ENCODE measurements at regions not wholly inside any gene's neighbourhood (a gene's known extent, or its start where the extent isn't known, plus 50 kb on each side); places are given as distances from the start of the nearest gene placed in this dataset.

DNA sequence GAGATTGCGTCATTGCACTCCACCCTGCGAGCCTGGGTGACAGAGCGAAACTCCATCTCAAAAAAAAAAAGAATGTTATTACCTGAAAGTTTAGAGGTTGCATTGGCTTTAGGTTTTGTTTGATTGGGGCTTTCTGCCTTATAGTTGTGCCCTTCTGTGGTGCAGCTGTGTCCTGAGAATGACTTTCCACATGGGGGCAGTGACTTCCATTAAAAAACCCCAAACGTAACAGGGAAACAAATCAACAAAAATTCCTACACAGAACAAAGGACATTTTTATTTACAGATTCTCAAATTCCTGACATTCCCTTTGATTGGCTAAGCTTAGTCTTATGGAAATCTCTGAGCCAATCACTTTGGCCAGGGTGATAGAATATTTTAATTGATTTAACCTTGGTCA is 154.1 kb upstream of the GPR149 start:
- Histone ChIP-seq H3K27ac (ENCODE audit: low read length) (no peak overlapping the region), H3K4me2 (ENCODE audit: insufficient read depth, low read length) (no peak overlapping the region), H3K4me1 (ENCODE audit: insufficient read depth, low read length) (no peaks in the 10 kb centered on the region), H2AFZ (ENCODE audit: low read depth, low read length) (no peak overlapping the region), H4K20me1 (ENCODE audit: insufficient read depth, low read length) (no peaks in the 10 kb centered on the region), H3K4me3 (ENCODE audit: low read depth in 1 of 2, low read length in 2 of 2) (no peak overlapping the region), H3K36me3 (ENCODE audit: insufficient read depth, low read length) (no peaks in the 10 kb centered on the region), H3K9ac (ENCODE audit: low read depth, low read length) (no peak overlapping the region), H3K9me3 (ENCODE audit: insufficient read depth, low read length, severe bottlenecking) (no peaks in the 10 kb centered on the region), H3K27me3 (ENCODE audit: insufficient read depth, low read length, poor library complexity) (no peaks in the 10 kb centered on the region), H3K79me2 (ENCODE audit: insufficient read depth, low read length) (no peaks in the 10 kb centered on the region)
- no peak for DNase-seq
- no peak for ATAC-seq (ENCODE audit: insufficient read depth, low read depth)
- TF ChIP-seq, protein P1, sequence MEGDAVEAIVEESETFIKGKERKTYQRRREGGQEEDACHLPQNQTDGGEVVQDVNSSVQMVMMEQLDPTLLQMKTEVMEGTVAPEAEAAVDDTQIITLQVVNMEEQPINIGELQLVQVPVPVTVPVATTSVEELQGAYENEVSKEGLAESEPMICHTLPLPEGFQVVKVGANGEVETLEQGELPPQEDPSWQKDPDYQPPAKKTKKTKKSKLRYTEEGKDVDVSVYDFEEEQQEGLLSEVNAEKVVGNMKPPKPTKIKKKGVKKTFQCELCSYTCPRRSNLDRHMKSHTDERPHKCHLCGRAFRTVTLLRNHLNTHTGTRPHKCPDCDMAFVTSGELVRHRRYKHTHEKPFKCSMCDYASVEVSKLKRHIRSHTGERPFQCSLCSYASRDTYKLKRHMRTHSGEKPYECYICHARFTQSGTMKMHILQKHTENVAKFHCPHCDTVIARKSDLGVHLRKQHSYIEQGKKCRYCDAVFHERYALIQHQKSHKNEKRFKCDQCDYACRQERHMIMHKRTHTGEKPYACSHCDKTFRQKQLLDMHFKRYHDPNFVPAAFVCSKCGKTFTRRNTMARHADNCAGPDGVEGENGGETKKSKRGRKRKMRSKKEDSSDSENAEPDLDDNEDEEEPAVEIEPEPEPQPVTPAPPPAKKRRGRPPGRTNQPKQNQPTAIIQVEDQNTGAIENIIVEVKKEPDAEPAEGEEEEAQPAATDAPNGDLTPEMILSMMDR (IDR thresholded peaks at IDR 0.05; ENCODE audit: borderline replicate concordance, extremely low read depth, low read length, poor library complexity, severe bottlenecking): no peak
- TF ChIP-seq EZH2 (IDR thresholded peaks at IDR 0.05; ENCODE audit: borderline replicate concordance, low read depth, low read length, severe bottlenecking): no peak

DNA sequence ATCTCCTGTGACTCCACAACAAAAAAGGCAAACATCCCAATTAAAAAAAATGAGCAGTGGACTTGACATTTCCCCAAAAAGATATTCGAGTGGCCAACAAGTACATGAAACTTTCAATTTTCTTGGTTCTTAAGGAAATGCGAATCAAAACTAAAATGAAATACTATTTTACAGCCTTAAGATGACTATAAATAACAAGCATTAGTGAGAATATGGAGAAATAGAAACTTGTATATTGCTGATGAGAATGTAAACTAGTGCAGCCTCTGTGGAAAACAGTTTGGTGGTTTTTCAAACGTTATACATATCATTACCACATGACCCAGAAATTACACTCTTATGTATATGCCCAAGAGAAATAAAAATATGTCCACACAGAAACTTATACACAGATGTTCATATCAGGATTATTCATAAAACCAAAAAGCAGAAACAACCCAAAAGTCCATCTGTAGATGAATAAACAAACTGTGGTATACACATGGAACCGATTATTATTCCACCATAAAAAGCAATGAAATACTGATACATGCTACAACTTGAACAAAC is 153.2 kb upstream of the GPR149 start:
- DNase-seq (no peak), ATAC-seq (ENCODE audit: insufficient read depth, low read depth) (no peak)
- Histone ChIP-seq H3K79me2 (ENCODE audit: insufficient read depth, low read length) (no peaks in the 10 kb centered on the region), H3K4me2 (ENCODE audit: insufficient read depth, low read length) (no peak overlapping the region), H3K4me1 (ENCODE audit: insufficient read depth, low read length) (no peaks in the 10 kb centered on the region), H3K4me3 (ENCODE audit: low read depth in 1 of 2, low read length in 2 of 2) (no peak overlapping the region), H3K36me3 (ENCODE audit: insufficient read depth, low read length) (no peaks in the 10 kb centered on the region), H4K20me1 (ENCODE audit: insufficient read depth, low read length) (no peaks in the 10 kb centered on the region), H3K9me3 (ENCODE audit: insufficient read depth, low read length, severe bottlenecking) (no peaks in the 10 kb centered on the region), H2AFZ (ENCODE audit: low read depth, low read length) (no peak overlapping the region), H3K9ac (ENCODE audit: low read depth, low read length) (no peak overlapping the region), H3K27me3 (ENCODE audit: insufficient read depth, low read length, poor library complexity) (no peaks in the 10 kb centered on the region), H3K27ac (ENCODE audit: low read length) (no peak overlapping the region)
- no peak for TF ChIP-seq EZH2 (IDR thresholded peaks at IDR 0.05; ENCODE audit: borderline replicate concordance, low read depth, low read length, severe bottlenecking)
- TF ChIP-seq, protein P1 (IDR thresholded peaks at IDR 0.05; ENCODE audit: borderline replicate concordance, extremely low read depth, low read length, poor library complexity, severe bottlenecking): no peak

DNA sequence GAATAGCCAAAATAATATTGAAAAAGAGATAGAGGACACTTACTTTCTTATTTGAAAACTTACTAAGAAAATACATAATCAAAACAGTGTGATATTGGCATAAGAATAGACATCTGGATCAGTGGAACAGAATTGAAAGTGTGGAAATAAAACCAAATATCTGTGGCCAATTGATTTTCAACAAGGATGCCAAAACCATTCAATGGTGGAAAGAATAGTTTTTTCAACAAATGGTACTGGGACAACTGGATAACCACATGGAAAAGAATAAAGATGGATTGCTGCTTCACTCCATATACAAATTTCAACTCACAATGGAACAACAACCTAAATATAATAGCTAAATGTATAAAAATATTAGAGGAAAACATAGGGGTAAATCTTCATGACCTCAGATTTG is 152.5 kb upstream of the GPR149 start:
- no peak overlapping the region for H3K27ac ChIP-seq (ENCODE audit: low read length)
- no peaks in the 10 kb centered on the region for H3K36me3 ChIP-seq (ENCODE audit: insufficient read depth, low read length)
- H3K4me1 ChIP-seq (ENCODE audit: insufficient read depth, low read length): no peaks in the 10 kb centered on the region
- ATAC-seq (ENCODE audit: insufficient read depth, low read depth) (no peak), DNase-seq (no peak)
- no peaks in the 10 kb centered on the region for H3K27me3 ChIP-seq (ENCODE audit: insufficient read depth, low read length, poor library complexity)
- H2AFZ ChIP-seq (ENCODE audit: low read depth, low read length): no peak overlapping the region
- no peak for TF ChIP-seq EZH2 (IDR thresholded peaks at IDR 0.05; ENCODE audit: borderline replicate concordance, low read depth, low read length, severe bottlenecking)
- TF ChIP-seq, protein P1 (IDR thresholded peaks at IDR 0.05; ENCODE audit: borderline replicate concordance, extremely low read depth, low read length, poor library complexity, severe bottlenecking): no peak
- H3K79me2 ChIP-seq (ENCODE audit: insufficient read depth, low read length): no peaks in the 10 kb centered on the region
- H4K20me1 ChIP-seq (ENCODE audit: insufficient read depth, low read length): no peaks in the 10 kb centered on the region
- no peak overlapping the region for H3K4me3 ChIP-seq (ENCODE audit: low read depth in 1 of 2, low read length in 2 of 2)
- H3K9me3 ChIP-seq (ENCODE audit: insufficient read depth, low read length, severe bottlenecking): no peaks in the 10 kb centered on the region
- H3K4me2 ChIP-seq (ENCODE audit: insufficient read depth, low read length): no peak overlapping the region
- H3K9ac ChIP-seq (ENCODE audit: low read depth, low read length): no peak overlapping the region
